GM12873 (cell line): ENCODE measurements at regions not wholly inside any gene's neighbourhood (a gene's known extent, or its start where the extent isn't known, plus 50 kb on each side); places are given as distances from the start of the nearest gene placed in this dataset.

ENCODE experiments used
- CTCF ChIP-seq: IDR thresholded peaks from 2 replicates; pipeline ENCODE4 v1.5.1; 2012; ENCODE audit warnings: low read depth, mild to moderate bottlenecking, moderate library complexity, low read length, control low read depth; ENCODE audit not compliant: insufficient read depth; ENCODE audit errors: missing control alignments

DNA sequence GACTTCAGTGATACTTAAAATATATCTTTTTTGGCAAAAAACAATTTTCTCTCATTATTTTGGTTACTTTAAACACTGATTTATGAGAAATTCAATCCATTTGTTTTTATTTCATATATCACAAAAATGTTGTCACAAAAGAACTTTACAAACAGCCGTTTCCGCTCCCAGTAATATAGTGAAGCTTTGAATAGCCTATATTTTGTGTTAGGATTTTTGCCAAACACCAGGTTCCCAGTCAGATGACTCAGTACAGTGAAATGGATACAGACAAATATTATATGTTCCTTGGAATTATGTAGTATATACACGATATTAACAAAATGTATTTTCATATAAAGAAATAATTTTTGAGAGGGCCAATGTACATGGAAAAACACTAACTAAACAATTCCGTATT is 411.1 kb downstream of the CCER1 start:
- TF ChIP-seq CTCF = no peak

GRCh38 chr12:90543374-90543773 is 411.6 kb downstream of the CCER1 start:
- no peak for TF ChIP-seq CTCF

DNA sequence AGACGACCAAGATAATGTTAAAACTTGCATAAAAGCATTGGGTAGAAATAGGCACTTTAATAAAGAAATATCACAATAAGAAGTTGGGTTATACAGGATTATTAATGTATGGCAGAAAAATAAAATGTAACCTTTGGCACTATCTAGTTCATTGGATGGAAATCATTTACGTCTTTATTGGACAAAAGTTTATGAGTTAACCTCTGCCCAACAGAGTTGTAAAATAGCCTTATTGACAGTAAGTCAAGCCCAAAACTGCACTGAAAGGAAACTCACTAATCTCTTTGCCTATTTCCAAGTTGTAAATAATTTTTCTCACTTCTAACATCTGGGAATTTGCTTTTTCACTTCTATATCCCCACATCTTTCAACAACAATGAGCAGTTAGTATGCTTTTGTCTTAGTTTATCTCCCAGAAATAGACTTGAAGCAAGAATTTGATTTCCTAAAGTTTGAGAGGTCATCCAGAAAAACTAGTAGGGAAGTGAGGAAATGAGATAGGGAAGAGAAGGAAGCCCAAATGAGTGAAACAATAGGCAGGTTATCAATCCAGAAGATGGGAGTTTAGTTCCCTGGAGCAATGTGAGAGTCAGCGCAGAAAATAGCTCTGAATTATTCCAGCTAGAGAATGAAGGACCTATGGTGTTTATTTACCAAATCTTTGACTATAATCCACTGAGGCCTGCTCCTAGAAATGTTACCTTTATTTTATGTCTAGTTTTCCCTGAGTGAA is 434.8 kb downstream of the CCER1 start:
- TF ChIP-seq CTCF = no peak

DNA sequence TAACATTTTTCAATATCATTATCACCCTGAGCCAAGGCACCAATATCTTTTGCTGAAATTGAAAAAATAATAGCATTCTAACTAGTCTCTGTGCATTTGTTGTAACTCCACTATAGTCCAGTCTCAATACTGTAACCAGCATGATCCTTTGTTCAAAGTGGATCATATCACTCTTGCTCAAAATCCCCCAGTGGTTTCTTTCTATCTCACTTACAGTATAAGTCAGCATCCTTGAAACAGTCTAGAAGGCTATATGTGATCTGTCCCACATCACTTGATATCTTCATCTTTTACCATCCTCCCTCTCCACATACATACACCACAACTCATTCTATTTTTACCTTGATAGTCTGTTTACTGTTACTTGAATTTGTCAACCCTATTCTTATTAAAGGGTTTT is 435.7 kb downstream of the CCER1 start:
- TF ChIP-seq CTCF = no peak

GRCh38 chr12:90515199-90516175 is 439.5 kb downstream of the CCER1 start:
- no peak for TF ChIP-seq CTCF

DNA sequence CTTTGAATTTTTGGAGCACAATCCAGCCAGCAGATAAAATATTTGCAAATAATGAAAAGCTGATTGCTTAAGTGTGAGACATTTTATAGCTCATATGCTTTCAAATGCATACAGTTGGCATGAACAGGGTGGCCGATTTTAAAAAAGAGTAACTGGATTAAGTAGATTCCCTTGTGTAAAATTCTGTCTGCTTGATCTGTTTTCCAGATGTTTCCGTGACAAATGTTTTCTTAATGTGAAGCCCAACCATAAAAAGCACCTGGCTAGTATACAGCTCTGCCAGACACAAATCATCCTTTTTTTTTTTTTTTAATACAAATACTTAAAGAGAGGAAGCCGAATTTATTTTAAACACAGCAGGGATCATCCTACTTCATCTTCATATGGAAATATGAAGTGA is 440.7 kb downstream of the CCER1 start:
- TF ChIP-seq CTCF = no peak

GRCh38 chr12:90512518-90512917 is 442.5 kb downstream of the CCER1 start:
- TF ChIP-seq CTCF = no peak
